Fibroblast of the aortic adventitia (primary cell): ENCODE measurements at regions not wholly inside any gene's neighbourhood (a gene's known extent, or its start where the extent isn't known, plus 50 kb on each side); places are given as distances from the start of the nearest gene placed in this dataset.

Source experiments
- DNase-seq: peaks from one replicate; pipeline ENCODE4 v3.0.0-alpha.2; 2010; ENCODE audit warnings: low read depth
- H3K4me3 ChIP-seq: 2 replicates; pipeline ENCODE4 v1.5.1; 2011; ENCODE audit warnings: low read depth, mild to moderate bottlenecking, control low read depth, low read length, moderate library complexity
- TF ChIP-seq, protein P1 (sequence below): IDR thresholded peaks from 2 replicates; pipeline ENCODE4 v1.5.1; 2011; ENCODE audit warnings: mild to moderate bottlenecking, low read length, control low read depth, inconsistent platforms; ENCODE audit not compliant: insufficient read depth

DNA sequence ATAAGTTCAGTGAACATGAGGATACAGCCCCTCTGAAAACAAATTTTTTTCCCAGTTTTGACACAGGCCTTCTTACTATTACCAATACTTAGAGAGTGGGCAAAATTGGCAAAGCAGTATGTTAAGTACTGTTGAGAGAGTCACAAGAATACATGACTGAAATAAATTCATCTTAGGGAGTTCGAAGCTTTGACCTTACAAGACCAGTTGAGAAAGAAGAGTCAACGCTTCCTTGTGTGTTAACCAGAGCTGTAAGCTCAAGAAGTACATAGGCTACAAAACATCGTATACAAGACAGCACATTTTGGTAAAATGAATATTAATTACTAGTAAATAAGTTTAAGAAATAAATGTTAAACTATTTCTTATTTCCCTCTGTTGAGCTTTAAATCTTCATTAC lies 164.4 kb upstream of the RORA start:
- TF ChIP-seq, protein P1, sequence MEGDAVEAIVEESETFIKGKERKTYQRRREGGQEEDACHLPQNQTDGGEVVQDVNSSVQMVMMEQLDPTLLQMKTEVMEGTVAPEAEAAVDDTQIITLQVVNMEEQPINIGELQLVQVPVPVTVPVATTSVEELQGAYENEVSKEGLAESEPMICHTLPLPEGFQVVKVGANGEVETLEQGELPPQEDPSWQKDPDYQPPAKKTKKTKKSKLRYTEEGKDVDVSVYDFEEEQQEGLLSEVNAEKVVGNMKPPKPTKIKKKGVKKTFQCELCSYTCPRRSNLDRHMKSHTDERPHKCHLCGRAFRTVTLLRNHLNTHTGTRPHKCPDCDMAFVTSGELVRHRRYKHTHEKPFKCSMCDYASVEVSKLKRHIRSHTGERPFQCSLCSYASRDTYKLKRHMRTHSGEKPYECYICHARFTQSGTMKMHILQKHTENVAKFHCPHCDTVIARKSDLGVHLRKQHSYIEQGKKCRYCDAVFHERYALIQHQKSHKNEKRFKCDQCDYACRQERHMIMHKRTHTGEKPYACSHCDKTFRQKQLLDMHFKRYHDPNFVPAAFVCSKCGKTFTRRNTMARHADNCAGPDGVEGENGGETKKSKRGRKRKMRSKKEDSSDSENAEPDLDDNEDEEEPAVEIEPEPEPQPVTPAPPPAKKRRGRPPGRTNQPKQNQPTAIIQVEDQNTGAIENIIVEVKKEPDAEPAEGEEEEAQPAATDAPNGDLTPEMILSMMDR: no peak
- H3K4me3 ChIP-seq: no peak overlapping the region

DNA sequence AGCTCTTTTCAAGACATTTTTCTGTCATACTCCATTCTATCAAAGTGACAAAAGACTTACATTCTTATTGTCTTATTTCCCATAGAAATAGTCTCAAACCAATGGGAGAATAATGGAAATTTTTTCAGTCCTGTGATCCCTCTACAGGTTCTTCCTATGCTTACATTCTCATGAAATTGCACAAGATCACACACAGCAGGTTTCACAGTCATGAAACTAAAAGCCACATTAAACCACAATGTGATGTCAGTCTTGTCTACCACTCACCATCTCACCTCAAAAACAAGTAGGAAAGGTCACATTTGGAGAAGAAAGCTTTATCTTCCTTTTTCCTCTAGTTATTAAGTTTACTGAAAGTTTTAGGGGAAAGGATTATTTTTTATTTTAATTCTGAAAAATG lies 161.0 kb upstream of the RORA start:
- H3K4me3 ChIP-seq: no peak overlapping the region
- no peak for DNase-seq
- TF ChIP-seq, protein P1: no peak

More for the DNA sequence above, 164.4 kb upstream of the RORA start:
- no peak for DNase-seq

DNA sequence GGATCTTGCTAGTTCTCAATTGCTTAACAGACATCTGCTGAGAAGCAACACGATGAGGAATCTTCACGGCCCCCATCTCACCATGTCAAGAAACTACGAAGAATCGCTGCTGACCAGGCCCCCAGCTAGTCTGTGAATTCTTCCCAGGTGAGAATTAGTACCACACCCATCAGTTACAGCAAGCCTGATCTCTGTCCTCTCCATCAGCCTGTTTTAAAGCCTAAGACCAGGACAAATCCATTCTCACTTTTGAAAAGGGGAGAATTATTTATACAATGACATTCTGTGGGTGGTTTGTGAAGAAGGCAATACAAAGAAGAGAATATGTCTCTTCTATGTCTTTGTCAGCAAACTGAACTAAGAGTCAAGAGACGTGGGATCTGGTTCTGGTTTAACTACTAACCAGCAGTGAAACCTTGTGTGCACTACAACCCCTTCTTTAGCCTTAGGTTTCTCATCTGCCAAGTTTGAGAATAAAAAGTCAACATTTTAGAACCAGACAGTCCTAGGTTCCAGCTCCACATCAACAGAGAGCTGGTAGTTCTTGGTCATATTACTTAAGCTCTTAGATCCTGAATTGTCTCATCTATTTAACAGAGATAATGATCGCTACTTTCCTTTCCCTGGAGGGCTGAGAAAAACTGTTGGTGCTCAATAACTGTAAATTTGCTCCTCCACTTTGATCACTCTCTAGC lies 160.4 kb upstream of the RORA start:
- DNase-seq: no peak
- no peak overlapping the region for H3K4me3 ChIP-seq
- TF ChIP-seq, protein P1: no peak

GRCh38 chr15:61387675-61388074 lies 158.6 kb upstream of the RORA start:
- no peak overlapping the region for H3K4me3 ChIP-seq
- TF ChIP-seq, protein P1: no peak
- no peak for DNase-seq

DNA sequence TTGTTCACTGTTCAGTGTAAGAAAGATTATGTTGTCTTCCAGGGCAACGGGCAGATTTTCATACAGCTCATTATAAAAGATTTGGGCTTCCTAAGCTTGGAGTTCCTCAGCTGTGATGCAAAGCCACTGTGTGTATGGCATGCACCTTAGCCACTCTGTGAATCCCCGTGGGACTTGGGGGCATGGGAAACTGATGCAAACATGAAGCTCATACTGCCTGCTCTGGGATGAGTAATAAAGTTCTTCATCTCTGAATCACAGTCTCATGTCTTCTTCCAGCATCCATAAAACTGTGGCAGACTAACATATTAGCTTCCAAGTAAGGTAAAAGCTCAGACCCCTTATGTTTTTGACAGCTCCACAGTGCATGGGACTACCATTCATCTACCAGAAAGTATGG lies 154.3 kb upstream of the RORA start:
- H3K4me3 ChIP-seq: no peak overlapping the region
- TF ChIP-seq, protein P1: no peak
- peak; percentile 2 for DNase-seq

DNA sequence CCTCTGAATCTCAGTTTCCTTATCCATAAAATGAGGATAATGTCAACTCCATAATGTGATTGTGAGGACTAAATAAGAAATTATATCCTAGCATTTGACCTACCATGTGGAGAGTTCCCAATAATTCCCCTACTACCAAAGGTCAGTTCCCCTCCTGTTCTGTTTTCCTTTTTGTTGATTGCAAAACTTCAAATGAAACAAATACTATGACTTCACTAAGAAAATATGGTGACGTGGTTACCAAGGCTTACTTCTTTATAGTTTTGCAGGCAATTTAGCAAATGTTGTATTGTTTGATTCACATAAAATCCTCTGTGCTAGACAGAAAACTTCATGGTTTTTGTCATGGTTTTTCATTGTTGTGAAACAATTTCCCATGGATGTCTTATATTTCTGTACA lies 153.8 kb upstream of the RORA start:
- DNase-seq: no peak
- no peak overlapping the region for H3K4me3 ChIP-seq

More for the DNA sequence above, 153.8 kb upstream of the RORA start:
- TF ChIP-seq, protein P1: no peak
